SH-SY5Y (cell line): ENCODE measurements at regions not wholly inside any gene's neighbourhood (a gene's known extent, or its start where the extent isn't known, plus 50 kb on each side); places are given as distances from the start of the nearest gene placed in this dataset.

Source experiments
- GATA2 ChIP-seq: IDR thresholded peaks from 2 replicates; pipeline ENCODE4 v1.6.1; 2011; ENCODE audit warnings: mild to moderate bottlenecking, low read depth, low read length
- GATA3 ChIP-seq: IDR thresholded peaks from 2 replicates; pipeline ENCODE4 v1.6.1; 2011; ENCODE audit warnings: low read depth, mild to moderate bottlenecking, low read length, moderate library complexity

GRCh38 chr13:97528518-97528917, 94.5 kb downstream of the RAP2A start:
- TF ChIP-seq GATA3 = no peak
- no peak for TF ChIP-seq GATA2
